ENCODE measurements at regions not wholly inside any gene's neighbourhood (a gene's known extent, or its start where the extent isn't known, plus 50 kb on each side); places are given as distances from the start of the nearest gene placed in this dataset.
"Not testable (repeated sequence)": the region's sequence is repeated elsewhere in the genome, so short reads cannot be mapped to it uniquely, and the experiment has no call there.

- not testable (repeated sequence) for TF ChIP-seq POLR2AphosphoS5, CTCF, POLR2A (IDR thresholded peaks at IDR 0.05)
These were observed 57.9 kb upstream of the GOLGA8Q start for GRCh38 chr15:30493947-30494346.

Data from prostate gland (tissue), 2 donors.